ENCODE measurements at regions not wholly inside any gene's neighbourhood (a gene's known extent, or its start where the extent isn't known, plus 50 kb on each side); places are given as distances from the start of the nearest gene placed in this dataset.

DNA sequence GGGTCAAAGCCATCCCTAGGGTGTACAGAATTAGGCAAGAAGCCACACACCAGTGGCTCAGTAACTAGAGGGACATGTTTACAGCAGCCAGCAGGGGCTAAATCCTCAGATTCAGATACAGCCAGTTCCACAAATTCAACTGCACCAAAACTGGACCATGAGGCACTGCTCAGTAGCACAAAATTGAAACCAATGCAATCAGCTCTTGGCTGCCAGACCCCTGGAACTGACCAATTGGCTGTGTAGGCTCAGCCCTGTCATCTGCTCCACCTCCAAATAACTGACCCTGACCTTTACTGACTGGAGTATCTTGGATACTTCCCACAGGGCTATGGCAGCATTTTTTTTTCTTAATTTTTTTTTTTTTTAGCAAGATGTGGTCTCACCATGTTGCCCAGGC lies 226.5 kb downstream of the FOXO1 start:
- no peak for DNase-seq

DNA sequence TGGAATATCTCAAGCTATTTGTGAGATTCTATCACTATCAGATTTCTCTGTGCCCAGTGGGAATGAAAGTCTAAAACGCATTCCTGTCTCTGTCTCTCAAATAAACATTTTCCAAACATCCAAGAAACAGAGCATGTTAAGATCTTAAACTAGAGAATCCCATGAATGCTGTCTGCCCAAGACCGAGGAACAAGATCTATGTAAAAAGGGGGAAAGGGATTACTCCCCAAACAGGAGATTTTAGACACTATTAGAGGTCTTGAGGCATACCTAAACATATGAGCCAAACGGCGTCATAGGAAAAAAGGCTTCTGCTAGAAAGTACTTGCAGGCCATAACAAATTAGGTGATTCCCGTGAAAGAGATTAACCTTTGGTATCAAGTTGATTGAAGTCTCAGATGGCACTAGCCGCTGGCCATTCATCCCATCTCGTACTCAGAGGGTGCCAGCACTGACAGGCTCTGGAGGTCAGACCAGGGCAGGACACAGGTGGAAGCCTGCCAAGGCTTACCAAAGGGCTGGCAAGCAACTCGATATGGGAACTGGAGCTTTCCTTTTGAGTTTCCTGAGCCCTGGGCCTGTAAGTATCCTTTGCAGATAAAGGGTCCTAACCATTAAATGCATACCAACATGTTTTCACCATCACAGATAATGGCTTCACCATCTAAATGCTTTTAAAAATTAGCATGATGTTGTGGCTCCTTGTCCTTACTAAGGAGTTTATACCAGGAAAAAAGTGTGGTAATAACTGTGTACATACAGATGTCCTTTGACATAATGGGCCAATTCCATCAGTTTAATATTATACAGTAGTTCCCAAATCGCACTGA lies 225.2 kb downstream of the FOXO1 start:
- no peak for DNase-seq

DNA sequence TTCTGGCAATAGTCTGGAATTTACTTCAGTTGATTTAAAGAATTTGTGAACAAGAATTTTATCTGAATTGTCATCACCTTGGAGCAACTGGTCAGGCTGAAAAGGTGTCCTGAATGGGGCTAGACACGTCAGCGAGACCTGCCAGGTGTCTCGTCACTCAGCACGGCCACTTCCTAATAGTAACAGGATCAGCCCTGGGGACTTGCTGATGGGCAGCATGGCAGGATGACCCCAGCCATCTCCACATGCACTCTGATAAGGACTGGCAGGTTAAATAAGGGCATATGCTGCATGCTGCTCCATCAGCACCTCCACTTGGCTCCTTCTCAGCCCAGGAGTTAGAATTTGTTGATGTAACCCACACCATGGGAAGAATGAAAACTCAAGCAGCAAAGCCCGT lies 224.2 kb downstream of the FOXO1 start:
- DNase-seq = no peak

GRCh38 chr13:40442826-40443225 lies 223.6 kb downstream of the FOXO1 start:
- DNase-seq = no peak

GRCh38 chr13:40444241-40444640 lies 222.2 kb downstream of the FOXO1 start:
- DNase-seq = no peak

DNA sequence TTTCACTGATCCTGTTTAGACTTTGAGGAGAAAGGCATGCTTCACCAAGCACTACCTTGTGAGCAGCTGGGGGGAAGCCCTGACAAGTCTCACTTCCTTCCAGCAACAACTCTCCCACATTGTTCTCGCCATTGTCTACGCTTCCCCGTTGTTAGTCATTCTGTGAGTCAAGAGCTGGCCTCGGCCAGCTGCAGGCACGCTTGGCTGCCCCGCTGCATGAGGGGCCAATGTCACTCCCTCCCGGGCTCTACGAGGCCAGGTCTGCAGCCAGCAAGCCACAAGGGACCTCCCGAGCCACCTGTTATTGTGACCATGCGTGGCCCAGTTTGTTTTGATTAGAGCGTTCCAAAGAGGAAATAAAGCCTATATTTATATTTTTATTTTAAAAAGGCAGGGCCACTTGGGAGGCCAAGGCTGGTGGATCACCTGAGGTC lies 220.9 kb downstream of the FOXO1 start:
- no peak for DNase-seq

- DNase-seq = no peak
These were observed 220.1 kb downstream of the FOXO1 start for GRCh38 chr13:40446365-40446764.

DNA sequence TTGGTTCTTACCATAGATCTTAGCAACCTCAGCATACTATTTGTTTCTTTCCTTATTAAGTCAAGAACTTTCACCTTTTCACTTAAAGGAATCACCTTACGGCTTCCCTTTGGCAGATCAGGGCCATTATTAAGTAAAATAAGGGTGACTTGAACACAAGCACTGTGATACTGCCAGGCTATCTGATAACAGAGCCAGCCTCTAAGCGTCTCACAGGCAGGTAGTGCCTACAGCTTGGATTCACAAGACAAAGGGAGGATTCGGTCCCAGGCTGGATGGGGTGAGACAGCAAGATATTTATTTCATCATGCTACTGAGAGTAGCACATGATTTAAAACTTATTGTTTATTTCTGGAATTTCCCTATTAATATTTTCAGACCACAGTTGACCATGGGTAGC lies 218.6 kb downstream of the FOXO1 start:
- no peak for DNase-seq

DNA sequence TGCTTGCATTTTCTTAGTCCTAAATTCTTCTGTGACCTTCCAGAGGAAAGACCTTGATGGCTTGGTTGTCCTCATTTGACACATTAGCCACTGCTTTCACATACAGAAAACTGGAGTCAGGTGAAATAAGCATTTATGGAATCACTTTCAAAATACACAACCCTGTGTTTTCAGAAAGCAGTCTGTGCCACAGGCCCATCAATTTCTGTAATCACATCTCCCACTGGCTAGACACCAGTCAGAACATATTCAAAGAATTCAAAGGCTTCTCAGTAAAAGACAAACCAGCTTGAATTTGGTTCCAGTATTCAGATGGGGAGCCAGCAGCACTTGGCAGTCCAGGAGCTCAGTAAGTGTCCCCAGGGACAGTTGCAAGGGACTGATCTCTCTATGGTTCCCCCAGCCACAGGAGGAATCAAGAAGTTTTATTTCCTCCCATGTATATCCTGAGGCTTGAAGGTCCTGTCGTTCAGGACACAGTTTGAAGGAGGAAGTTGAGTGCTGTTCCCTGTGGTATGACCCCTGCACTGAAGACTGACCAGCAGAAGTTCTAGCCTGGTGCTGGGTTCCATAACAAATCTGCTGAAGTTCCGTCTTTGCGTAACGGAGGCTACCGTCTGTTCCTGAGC lies 214.3 kb downstream of the FOXO1 start:
- DNase-seq = no peak

DNA sequence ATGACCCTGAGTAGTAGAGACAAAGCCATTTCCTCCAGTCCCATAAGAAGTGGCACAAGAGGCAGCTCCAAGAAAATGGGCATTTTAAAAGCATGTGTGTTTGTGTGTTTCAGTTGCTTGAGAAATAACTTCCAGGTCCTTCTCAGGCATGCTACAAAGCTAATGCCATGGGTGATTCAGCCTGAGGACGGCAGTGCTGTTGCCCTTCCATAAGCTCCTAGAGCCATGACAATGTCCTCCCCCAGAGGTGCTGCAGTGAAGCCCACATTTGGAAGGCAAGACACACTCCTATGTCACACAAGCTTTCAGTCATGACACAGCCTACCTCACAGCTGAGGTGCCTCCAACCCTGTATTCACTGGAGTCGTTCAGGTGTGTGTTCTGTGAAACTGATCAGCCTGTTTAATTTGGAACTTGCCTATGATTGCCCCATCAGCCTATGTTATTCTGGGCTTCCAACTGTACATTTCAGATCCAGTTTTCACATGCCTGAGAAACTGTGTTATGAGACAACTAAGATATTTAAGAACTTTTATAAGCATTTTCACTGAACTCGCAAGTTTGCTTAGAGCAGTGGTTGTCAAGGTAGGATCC lies 213.6 kb downstream of the FOXO1 start:
- DNase-seq = no peak

GRCh38 chr13:40453351-40454021 lies 213.0 kb downstream of the FOXO1 start:
- no peak for DNase-seq

DNA sequence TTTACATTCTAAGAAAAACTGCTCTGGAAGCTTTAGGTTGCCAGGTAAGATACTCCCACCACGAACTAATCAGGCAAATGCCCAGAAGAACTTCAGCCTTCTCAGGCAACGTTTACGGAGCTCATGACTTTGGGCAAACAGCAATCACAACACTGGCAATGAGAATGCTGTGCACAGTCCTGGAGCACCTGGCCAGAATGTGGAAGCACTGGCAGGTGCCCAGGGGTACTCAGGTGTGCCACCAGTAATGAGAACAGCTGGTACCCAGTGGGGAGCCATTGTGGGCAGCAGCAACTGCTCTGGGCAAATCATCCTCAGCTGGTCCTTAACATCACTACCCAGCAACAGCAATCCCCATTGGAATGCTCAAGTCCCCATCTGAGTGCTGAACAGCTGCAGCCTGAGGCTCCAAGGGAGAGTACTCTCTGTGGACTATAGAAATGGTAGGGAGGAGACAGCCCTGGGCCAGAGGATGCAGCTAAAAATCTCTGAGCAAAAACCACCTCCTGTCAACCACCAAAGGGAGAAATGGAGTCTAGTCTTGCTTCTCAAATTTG lies 210.0 kb downstream of the FOXO1 start:
- no peak for DNase-seq

DNA sequence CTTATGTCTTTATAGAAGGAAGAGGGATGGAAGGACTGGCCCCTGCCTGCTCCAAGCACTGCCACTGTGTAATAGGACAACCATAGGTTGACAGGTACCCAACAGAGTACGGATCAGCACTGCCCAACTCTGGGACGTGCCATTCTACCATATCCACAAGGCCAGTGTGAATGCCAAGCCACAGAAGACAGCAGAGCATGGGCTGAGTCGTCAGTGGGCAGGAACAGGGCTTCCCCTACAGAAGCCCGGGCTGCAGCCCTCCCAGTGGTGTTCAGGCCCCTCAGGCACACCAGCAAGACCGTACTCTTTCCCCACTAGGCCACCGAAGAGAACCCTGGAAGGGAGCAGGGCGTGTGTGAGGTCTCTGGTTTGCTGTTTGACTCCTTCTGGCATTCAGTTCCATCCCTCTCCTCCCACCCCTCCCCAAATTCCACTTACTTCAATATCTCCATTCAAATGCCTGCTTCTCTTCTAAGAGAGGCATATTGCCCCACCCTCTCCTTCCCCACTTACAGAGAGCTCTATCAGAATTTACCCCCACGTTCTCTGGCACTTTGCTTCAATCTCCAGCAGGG lies 209.4 kb downstream of the FOXO1 start:
- DNase-seq = no peak

DNA sequence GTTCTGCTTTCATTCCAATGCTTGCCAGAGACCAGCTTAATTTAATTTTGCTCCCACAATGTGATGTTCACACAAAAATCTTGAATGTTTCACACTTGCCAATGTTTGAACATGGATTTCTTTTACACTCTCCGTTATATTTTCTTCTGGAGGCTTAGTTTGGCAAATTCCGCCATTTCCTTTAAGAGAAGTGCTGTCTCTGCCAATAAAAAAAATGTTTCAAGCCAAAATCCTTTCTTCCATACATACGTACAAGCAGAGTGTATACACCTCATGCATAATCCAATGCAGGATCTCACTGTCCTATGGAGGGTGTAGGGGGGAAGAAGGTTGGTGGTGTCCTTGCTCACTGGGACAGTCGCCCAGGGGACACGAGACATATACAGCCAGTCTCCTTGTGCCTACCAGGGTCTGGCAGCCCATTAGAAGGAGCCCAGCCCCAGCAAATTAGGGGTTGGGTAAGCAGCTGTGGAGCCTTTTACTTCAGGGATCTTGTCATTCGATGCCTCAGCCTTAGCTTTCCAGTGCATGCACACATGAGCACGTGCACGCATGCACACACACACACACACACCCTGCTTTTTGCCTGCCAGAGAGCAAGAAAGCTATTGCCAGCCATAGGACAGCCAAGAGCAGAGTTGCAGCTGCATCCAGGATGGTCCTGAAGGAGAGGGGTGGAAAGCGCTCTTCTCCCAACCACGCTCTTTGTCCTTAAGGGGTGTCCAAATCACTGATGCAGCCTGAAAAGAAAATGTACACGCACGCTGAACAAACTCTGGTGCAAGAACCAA lies 208.3 kb downstream of the FOXO1 start:
- peak; percentile 76 for DNase-seq

DNA sequence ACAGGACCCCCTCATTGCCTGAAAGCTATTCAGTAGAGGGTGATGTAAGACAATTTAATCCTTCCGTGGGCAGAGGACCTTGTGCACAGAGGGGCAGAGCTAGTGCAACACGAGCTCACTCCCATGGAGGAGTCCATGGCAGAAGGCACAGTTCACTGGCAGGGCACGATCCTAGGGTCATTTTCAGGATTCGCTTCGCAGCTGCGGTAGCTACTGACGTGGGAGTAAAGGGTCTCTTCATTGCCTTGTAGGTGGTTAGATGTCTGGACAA lies 207.8 kb downstream of the FOXO1 start:
- DNase-seq = no peak

GRCh38 chr13:40460116-40460515 lies 206.3 kb downstream of the FOXO1 start:
- no peak for DNase-seq

GRCh38 chr13:40464337-40465014 lies 202.0 kb downstream of the FOXO1 start:
- no peak for DNase-seq

GRCh38 chr13:40465015-40465390 lies 201.4 kb downstream of the FOXO1 start:
- DNase-seq = no peak

GRCh38 chr13:40466272-40466671 lies 200.2 kb downstream of the FOXO1 start:
- no peak for DNase-seq

GRCh38 chr13:40468227-40468838 lies 198.1 kb downstream of the FOXO1 start:
- no peak for DNase-seq

DNA sequence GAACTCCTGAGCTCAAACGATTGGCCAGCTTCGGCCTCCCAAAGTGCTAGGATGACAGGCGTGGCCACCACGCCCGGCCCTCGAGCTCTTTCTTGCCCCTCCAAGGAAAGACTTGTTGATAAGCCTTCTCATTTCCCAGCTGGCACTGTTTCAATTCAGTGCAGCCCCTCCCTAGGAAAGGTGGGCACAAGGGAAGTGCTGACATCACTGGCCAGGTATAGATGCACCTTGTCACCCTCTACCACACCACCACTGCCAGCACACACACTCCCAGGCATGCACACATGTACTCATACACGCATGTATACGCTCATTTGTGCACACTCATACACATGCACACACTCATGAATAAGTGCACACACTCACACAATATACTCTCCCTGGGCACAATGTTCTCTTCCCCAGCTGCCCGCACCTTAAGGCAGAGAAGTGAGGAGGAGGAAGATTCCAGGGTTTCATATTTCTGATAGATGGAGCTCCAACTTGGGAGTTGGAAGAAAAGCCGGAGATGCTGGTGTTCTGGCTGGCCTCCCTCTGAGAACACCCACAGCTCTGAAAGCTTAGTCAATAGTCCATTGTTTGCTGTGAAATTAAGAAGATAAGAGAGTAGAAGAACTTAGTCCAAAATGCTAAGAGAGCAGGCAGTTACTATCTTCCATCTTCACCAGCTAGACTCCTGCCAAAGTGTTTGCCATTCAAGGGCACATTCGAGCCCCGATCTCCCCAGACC lies 196.7 kb downstream of the FOXO1 start:
- DNase-seq = no peak
